Gastroesophageal sphincter (tissue), 3 donors: ENCODE measurements at regions not wholly inside any gene's neighbourhood (a gene's known extent, or its start where the extent isn't known, plus 50 kb on each side); places are given as distances from the start of the nearest gene placed in this dataset.

Experiments used
- EP300 ChIP-seq: sonication (generic); formaldehyde crosslinking; IDR thresholded peaks from one replicate; pipeline ENCODE4 v1.6.1; 2017; ENCODE audit warnings: antibody characterized with exemption, mild to moderate bottlenecking
- POLR2A ChIP-seq, 2 donors: fragments of 450-650 bp; IDR thresholded peaks; one replicate each; pipeline ENCODE4 v1.6.1; 2017; ENCODE audit warnings: antibody characterized with exemption in 2 of 2, mild to moderate bottlenecking in 2 of 2, moderate library complexity in 1 of 2
- POLR2AphosphoS5 ChIP-seq: sonication (generic); formaldehyde crosslinking; IDR thresholded peaks from one replicate; pipeline ENCODE4 v1.6.1; 2017; ENCODE audit warnings: antibody characterized with exemption
- TF ChIP-seq, protein P1 (sequence below), 4 experiments: fragments of 200-600 bp in 2 of 4; fragments of 450-650 bp in 2 of 4; sonication (generic) in 1 of 4; IDR thresholded peaks; one replicate each; pipeline ENCODE4 v1.5.1; 2017 to 2019; ENCODE audit warnings: antibody characterized with exemption in 4 of 4, mild to moderate bottlenecking in 2 of 4, moderate library complexity in 2 of 4

DNA sequence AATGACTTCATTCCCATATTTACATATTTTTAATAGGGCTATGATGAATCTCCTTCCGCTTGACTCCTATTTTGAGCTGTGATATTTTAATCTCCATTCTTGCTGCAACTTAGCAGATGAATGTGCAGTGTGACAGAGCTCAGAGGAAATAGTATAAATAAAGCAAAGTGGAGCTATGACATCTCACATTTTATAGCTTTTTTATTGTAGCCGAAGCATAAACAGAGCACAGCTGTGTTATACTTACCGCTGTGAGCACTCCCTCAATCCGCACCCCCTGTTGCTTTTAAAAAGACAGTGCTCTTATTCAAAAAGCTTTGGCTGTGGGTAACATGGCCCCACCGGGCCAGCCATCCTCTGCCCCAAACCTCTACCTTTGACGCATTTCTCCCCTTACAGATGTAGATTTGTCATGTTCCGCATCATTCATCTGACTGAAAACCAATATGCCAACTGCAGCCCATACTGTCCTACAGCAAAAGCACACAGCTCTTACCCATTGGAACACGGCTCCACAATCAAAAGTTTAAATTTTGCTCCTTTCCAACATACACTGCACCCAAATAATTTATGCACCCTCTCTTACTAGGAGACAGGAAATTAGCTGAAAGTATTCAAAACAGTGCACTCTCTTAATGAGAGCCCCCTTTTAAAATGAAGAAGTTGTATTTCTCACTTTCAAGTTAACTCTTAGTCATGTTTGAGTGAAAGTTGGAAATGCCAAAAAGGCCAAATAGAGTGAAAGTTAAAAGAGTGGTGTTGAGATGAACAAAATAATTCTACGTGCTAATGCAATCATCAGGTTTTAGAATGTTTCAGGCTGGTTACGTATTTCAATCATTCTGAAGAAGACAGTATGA is 429.3 kb upstream of the SOX5 start:
- TF ChIP-seq, protein P1, sequence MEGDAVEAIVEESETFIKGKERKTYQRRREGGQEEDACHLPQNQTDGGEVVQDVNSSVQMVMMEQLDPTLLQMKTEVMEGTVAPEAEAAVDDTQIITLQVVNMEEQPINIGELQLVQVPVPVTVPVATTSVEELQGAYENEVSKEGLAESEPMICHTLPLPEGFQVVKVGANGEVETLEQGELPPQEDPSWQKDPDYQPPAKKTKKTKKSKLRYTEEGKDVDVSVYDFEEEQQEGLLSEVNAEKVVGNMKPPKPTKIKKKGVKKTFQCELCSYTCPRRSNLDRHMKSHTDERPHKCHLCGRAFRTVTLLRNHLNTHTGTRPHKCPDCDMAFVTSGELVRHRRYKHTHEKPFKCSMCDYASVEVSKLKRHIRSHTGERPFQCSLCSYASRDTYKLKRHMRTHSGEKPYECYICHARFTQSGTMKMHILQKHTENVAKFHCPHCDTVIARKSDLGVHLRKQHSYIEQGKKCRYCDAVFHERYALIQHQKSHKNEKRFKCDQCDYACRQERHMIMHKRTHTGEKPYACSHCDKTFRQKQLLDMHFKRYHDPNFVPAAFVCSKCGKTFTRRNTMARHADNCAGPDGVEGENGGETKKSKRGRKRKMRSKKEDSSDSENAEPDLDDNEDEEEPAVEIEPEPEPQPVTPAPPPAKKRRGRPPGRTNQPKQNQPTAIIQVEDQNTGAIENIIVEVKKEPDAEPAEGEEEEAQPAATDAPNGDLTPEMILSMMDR (IDR thresholded peaks at IDR 0.05), result peak in 1 of 4 experiments; percentile 8
- TF ChIP-seq POLR2AphosphoS5 (peak; percentile 95), POLR2A (IDR thresholded peaks at IDR 0.05) (no peak), EP300 (no peak)
